ENCODE measurements at regions not wholly inside any gene's neighbourhood (a gene's known extent, or its start where the extent isn't known, plus 50 kb on each side); places are given as distances from the start of the nearest gene placed in this dataset.

DNA sequence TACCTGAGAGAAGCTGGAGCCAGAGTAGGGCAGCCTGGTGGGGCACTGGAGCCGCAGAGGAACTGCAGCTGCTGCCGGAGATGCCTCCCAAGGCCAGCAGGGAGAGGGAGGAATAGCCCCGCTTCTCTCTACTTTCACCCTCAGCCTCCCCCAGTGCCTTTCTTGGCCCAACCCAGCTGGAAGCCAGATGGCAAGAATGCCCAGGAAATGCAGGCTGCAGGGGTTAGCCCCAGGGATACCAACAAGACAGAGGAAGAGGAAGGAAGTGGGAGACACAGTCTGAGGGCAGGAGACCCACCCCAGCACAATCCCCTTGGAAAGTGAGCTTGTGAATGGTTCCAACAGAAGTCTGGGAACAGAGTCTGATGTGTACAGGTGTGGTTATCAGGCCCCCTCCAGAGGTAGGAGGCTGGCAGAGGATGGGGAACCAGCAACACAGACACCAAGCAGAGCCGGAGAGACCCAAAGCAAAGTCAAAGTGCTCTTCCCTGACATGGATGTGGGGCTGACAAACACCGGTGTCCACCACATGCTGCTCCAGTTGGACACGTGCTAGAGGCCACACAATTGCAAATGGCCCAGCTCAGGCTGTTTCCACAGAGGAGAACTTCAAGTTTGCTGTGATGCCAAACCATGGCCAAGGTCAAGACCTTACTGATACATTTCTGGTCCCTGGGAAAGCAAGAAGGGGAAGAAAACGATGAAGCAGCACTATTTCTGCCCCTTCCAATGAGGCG, 418.8 kb upstream of the PROK2 start:
- TF ChIP-seq POLR2AphosphoS5 (IDR thresholded peaks at IDR 0.05) = no peak
- no peak for TF ChIP-seq CTCF (IDR thresholded peaks at IDR 0.05)
- no peak for TF ChIP-seq EP300 (IDR thresholded peaks at IDR 0.05)

Measured in esophagus muscularis mucosa (tissue), 4 donors.